HG02798 (cell line): ENCODE measurements at regions not wholly inside any gene's neighbourhood (a gene's known extent, or its start where the extent isn't known, plus 50 kb on each side); places are given as distances from the start of the nearest gene placed in this dataset.
"Not testable (repeated sequence)": the region's sequence is repeated elsewhere in the genome, so short reads cannot be mapped to it uniquely, and the experiment has no call there.

Source experiments
- ATAC-seq: cut with Tn5 transposase; IDR thresholded peaks from one replicate; pipeline ENCODE4 v1.9.1; 2021; ENCODE audit warnings: mild to moderate bottlenecking; ENCODE audit not compliant: unreplicated experiment, poor library complexity

GRCh38 chrY:13627323-13627722 lies 76.4 kb upstream of the TMSB4Y start:
- ATAC-seq = not testable (repeated sequence)

GRCh38 chrY:13615943-13616304 lies 87.8 kb upstream of the TMSB4Y start:
- ATAC-seq = peak; percentile 37

- ATAC-seq = no peak
Measured at GRCh38 chrY:13615301-13615942, 88.3 kb upstream of the TMSB4Y start.

- ATAC-seq = no peak
Measured at GRCh38 chrY:13612916-13613315, 90.8 kb upstream of the TMSB4Y start.

- no peak for ATAC-seq
Measured at GRCh38 chrY:13611965-13612364, 91.7 kb upstream of the TMSB4Y start.

- no peak for ATAC-seq
Measured at GRCh38 chrY:13592450-13592849, 111.2 kb upstream of the TMSB4Y start.

GRCh38 chrY:13570931-13571330 lies 91.1 kb upstream of the UTY start:
- ATAC-seq = not testable (repeated sequence)

- ATAC-seq = no peak
Measured at GRCh38 chrY:13567186-13567585, 87.4 kb upstream of the UTY start.

GRCh38 chrY:13554949-13555348 lies 75.1 kb upstream of the UTY start:
- no peak for ATAC-seq

- no peak for ATAC-seq
Measured at GRCh38 chrY:13552393-13553116, 72.7 kb upstream of the UTY start.

GRCh38 chrY:13551246-13551645 lies 71.4 kb upstream of the UTY start:
- ATAC-seq = no peak

- no peak for ATAC-seq
Measured at GRCh38 chrY:13544491-13544890, 64.7 kb upstream of the UTY start.

- ATAC-seq = no peak
Measured at GRCh38 chrY:13537919-13538318, 58.1 kb upstream of the UTY start.
